ENCODE measurements at regions not wholly inside any gene's neighbourhood (a gene's known extent, or its start where the extent isn't known, plus 50 kb on each side); places are given as distances from the start of the nearest gene placed in this dataset.

- TF ChIP-seq FOSL2 (CRISPR knock-in tag; IDR thresholded peaks at IDR 0.05) = no peak
- TF ChIP-seq FOXC1 (CRISPR knock-in tag; IDR thresholded peaks at IDR 0.05; ENCODE audit: borderline replicate concordance) = no peak
- TF ChIP-seq FOXO4 (CRISPR knock-in tag; conservative IDR thresholded peaks at IDR 0.05) = no peak
- no peak for TF ChIP-seq FOXP4 (CRISPR knock-in tag; IDR thresholded peaks at IDR 0.05)
- TF ChIP-seq BRCA1 (CRISPR knock-in tag; IDR thresholded peaks at IDR 0.05) = no peak
- TF ChIP-seq FOSL1 (CRISPR knock-in tag; IDR thresholded peaks at IDR 0.05; ENCODE audit: borderline replicate concordance) = no peak
- no peak for TF ChIP-seq ZBTB33 (CRISPR knock-in tag; IDR thresholded peaks at IDR 0.05)
- no peak for TF ChIP-seq RAD51 (IDR thresholded peaks at IDR 0.05; ENCODE audit: borderline replicate concordance)
- no peak for TF ChIP-seq ZNF687 (CRISPR knock-in tag; IDR thresholded peaks at IDR 0.05)
- no peak for TF ChIP-seq ZNF335 (CRISPR knock-in tag; IDR thresholded peaks at IDR 0.05)
- TF ChIP-seq CTCF (CRISPR knock-in tag; IDR thresholded peaks at IDR 0.05) = no peak
- no peak for TF ChIP-seq TSC22D2 (CRISPR knock-in tag; IDR thresholded peaks at IDR 0.05; ENCODE audit: borderline replicate concordance)
- no peak for TF ChIP-seq ZBTB1 (CRISPR knock-in tag; IDR thresholded peaks at IDR 0.05; ENCODE audit: borderline replicate concordance)
- no peak for TF ChIP-seq SCMH1 (CRISPR knock-in tag; IDR thresholded peaks at IDR 0.05; ENCODE audit: borderline replicate concordance)
Observed at GRCh38 chr9:93864840-93865239, 90.3 kb downstream of the BARX1 start.

All from HepG2 (cell line).